ENCODE measurements at regions not wholly inside any gene's neighbourhood (a gene's known extent, or its start where the extent isn't known, plus 50 kb on each side); places are given as distances from the start of the nearest gene placed in this dataset.

GRCh38 chr14:97712471-97712870 lies 915.3 kb downstream of the VRK1 start:
- no peak overlapping the region for H2BK15ac ChIP-seq (ENCODE audit: low read depth, low read length)
- no peak overlapping the region for H4K91ac ChIP-seq (ENCODE audit: insufficient read depth, low read depth, low read length)
- peaks cover 12% of the 10 kb centered on the region for H3K9me3 ChIP-seq (ENCODE audit: control insufficient read depth, insufficient read depth, low read length)
- H2BK5ac ChIP-seq (ENCODE audit: low read depth, low read length, poor library complexity, severe bottlenecking), result no peak overlapping the region
- ATAC-seq (ENCODE audit: low read depth) (no peak), DNase-seq (no peak)
- no peak overlapping the region for H3K14ac ChIP-seq (replicated peaks; ENCODE audit: low read depth, low read length)
- H2AFZ ChIP-seq (replicated peaks; ENCODE audit: low read length, poor library complexity), result no peak overlapping the region
- no peak overlapping the region for H3K18ac ChIP-seq (ENCODE audit: low read depth, low read length)
- in situ Hi-C loops (cut with MboI; ENCODE audit: low sequenced_read_pairs), result no loop called here
- no peak overlapping the region for H3K4me2 ChIP-seq (ENCODE audit: low read depth, low read length)
- no peak overlapping the region for H3K27ac ChIP-seq (ENCODE audit: insufficient read depth, low read length)
- H2BK120ac ChIP-seq (ENCODE audit: low read depth, low read length), result no peak overlapping the region
- no peak overlapping the region for H2AK9ac ChIP-seq (replicated peaks; ENCODE audit: low read depth, low read length, poor library complexity)
- no peaks in the 10 kb centered on the region for H3K79me1 ChIP-seq (ENCODE audit: low read depth in 1 of 2, low read length in 2 of 2)
- H4K8ac ChIP-seq (ENCODE audit: low read depth in 2 of 2, low read length in 2 of 2), result no peak overlapping the region
- ChIA-PET POLR2A (ENCODE audit: unreplicated experiment) (no interaction called here), CTCF (no interaction called here)
- no peak overlapping the region for H3K23ac ChIP-seq (ENCODE audit: low read depth, low read length)
- H3K4ac ChIP-seq (ENCODE audit: low read depth, low read length), result no peak overlapping the region
- H4K5ac ChIP-seq (ENCODE audit: low read depth, low read length), result no peak overlapping the region
- H3K36me3 ChIP-seq (ENCODE audit: control insufficient read depth, insufficient read depth, low read length), result no peaks in the 10 kb centered on the region
- H3K27me3 ChIP-seq (ENCODE audit: control insufficient read depth, insufficient read depth, low read length), result no peaks in the 10 kb centered on the region
- H2AK5ac ChIP-seq (ENCODE audit: low read depth, low read length), result no peak overlapping the region
- intact Hi-C loops (cut with micrococcal nuclease), result no loop called here
- no peaks in the 10 kb centered on the region for H4K20me1 ChIP-seq (ENCODE audit: insufficient read depth, low read length)
- H2BK20ac ChIP-seq (ENCODE audit: low read depth, low read length), result no peak overlapping the region
- no peak overlapping the region for H3K9ac ChIP-seq (ENCODE audit: low read depth, low read length)
- H3K9me1 ChIP-seq (ENCODE audit: insufficient read depth, low read length), result no peaks in the 10 kb centered on the region
- BruUV-seq (replicated peaks), result no TSS peak
- no peak overlapping the region for H3K56ac ChIP-seq (ENCODE audit: extremely low read depth, insufficient read depth, low read length)
- TF ChIP-seq MAFK (IDR thresholded peaks at IDR 0.05; ENCODE audit: low read depth, low read length) (no peak), RAD21 (IDR thresholded peaks at IDR 0.05; ENCODE audit: low read length) (no peak), ELK1 (IDR thresholded peaks at IDR 0.05; ENCODE audit: borderline replicate concordance, low read depth, low read length) (no peak), RFX5 (IDR thresholded peaks at IDR 0.05; ENCODE audit: low read depth, low read length) (no peak), USF2 (IDR thresholded peaks at IDR 0.05; ENCODE audit: low read depth, low read length) (no peak), CHD1 (IDR thresholded peaks at IDR 0.05; ENCODE audit: low read depth, low read length) (no peak), CTCF (conservative IDR thresholded peaks at IDR 0.05; ENCODE audit: low read depth, low read length) (no peak), SMC3 (IDR thresholded peaks at IDR 0.05; ENCODE audit: low read depth, low read length) (no peak), MXI1 (IDR thresholded peaks at IDR 0.05; ENCODE audit: borderline replicate concordance, low read depth, low read length) (no peak), NFE2L2 (IDR thresholded peaks at IDR 0.05; ENCODE audit: low read depth, low read length) (no peak)
- no peak overlapping the region for H3K4me3 ChIP-seq (ENCODE audit: insufficient read depth, low read depth, low read length)
- no peaks in the 10 kb centered on the region for H3K4me1 ChIP-seq (ENCODE audit: control insufficient read depth, insufficient read depth, low read length)
- dilution Hi-C loops (cut with HindIII; ENCODE audit: low sequenced_read_pairs, unreplicated experiment), result no loop called here

All from IMR-90 (cell line).